ENCODE measurements at regions not wholly inside any gene's neighbourhood (a gene's known extent, or its start where the extent isn't known, plus 50 kb on each side); places are given as distances from the start of the nearest gene placed in this dataset.

- H3K27me3 ChIP-seq (ENCODE audit: control insufficient read depth, insufficient read depth, low read length) = no peaks in the 10 kb centered on the region; the same call in 1 of the 2 replicates
- H3K9me3 ChIP-seq (ENCODE audit: control insufficient read depth, insufficient read depth, low read depth, low read length) = peaks cover 23% of the 10 kb centered on the region
- H3K27ac ChIP-seq (ENCODE audit: low read depth, low read length) = no peak overlapping the region
- H3K4me3 ChIP-seq (ENCODE audit: low read depth, low read length) = no peak overlapping the region
- H3K9ac ChIP-seq (ENCODE audit: low read length) = no peak overlapping the region
- H3K4me1 ChIP-seq (ENCODE audit: control insufficient read depth, insufficient read depth, low read length) = peaks cover 19% of the 10 kb centered on the region
- no peaks in the 10 kb centered on the region for H3K36me3 ChIP-seq (ENCODE audit: control insufficient read depth, insufficient read depth, low read length)
These were observed 297.4 kb upstream of the TAS2R1 start for GRCh38 chr5:9927521-9927997.

DNA sequence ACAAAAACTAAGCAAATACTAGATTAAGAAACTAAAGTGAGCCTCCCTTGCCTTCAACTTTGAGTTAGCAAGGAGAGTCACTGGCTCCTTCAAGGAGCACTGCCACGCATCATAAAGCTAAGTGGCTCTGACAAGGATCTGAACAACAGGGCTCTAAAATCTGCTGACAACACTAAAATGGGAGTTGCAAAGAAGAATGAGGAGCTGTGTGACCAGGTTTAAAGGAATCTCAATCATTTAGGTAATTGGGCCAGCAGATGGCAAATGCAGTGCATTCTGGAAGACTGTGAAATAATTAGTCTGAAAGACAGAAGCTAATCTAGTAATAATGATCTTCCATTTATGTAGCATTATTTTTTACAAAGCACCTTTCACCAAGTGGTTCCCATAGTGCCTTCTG is 297.0 kb upstream of the TAS2R1 start:
- H3K27ac ChIP-seq (ENCODE audit: low read depth, low read length) = no peak overlapping the region
- peaks cover 19% of the 10 kb centered on the region for H3K4me1 ChIP-seq (ENCODE audit: control insufficient read depth, insufficient read depth, low read length)

DNA sequence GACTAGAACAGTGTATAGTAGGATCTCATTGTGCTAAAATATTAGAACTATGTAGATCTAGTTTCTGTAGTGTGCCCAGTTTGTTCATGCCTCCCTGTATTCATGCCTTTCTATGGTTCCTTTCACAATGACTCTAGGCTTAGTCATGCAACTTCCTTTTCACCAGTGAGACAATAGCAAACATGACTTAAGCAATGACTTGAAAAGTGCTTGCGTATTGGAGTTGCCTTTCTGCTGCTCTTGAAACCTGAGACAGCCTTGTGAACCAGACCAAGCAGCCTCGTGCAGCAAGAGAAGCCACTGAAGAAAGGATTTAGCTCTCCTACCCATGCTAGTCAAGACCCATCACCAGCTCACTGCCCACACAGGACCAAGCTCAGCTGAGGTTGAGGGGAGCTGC is 294.5 kb upstream of the TAS2R1 start:
- Histone ChIP-seq H3K36me3 (ENCODE audit: control insufficient read depth, insufficient read depth, low read length) (no peaks in the 10 kb centered on the region), H3K9me3 (ENCODE audit: control insufficient read depth, insufficient read depth, low read depth, low read length) (peaks cover 31% of the 10 kb centered on the region), H3K27me3 (ENCODE audit: control insufficient read depth, insufficient read depth, low read length) (no peaks in the 10 kb centered on the region; the same call in 1 of the 2 replicates), H3K4me3 (ENCODE audit: low read depth, low read length) (no peak overlapping the region), H3K4me1 (ENCODE audit: control insufficient read depth, insufficient read depth, low read length) (peaks cover 19% of the 10 kb centered on the region), H3K9ac (ENCODE audit: low read length) (no peak overlapping the region), H3K27ac (ENCODE audit: low read depth, low read length) (no peak overlapping the region)

More for the DNA sequence above, 297.0 kb upstream of the TAS2R1 start:
- H3K9ac ChIP-seq (ENCODE audit: low read length) = no peak overlapping the region
- H3K36me3 ChIP-seq (ENCODE audit: control insufficient read depth, insufficient read depth, low read length) = no peaks in the 10 kb centered on the region
- H3K4me3 ChIP-seq (ENCODE audit: low read depth, low read length) = no peak overlapping the region
- peaks cover 26% of the 10 kb centered on the region for H3K9me3 ChIP-seq (ENCODE audit: control insufficient read depth, insufficient read depth, low read depth, low read length)
- no peaks in the 10 kb centered on the region; the same call in 1 of the 2 replicates for H3K27me3 ChIP-seq (ENCODE audit: control insufficient read depth, insufficient read depth, low read length)

DNA sequence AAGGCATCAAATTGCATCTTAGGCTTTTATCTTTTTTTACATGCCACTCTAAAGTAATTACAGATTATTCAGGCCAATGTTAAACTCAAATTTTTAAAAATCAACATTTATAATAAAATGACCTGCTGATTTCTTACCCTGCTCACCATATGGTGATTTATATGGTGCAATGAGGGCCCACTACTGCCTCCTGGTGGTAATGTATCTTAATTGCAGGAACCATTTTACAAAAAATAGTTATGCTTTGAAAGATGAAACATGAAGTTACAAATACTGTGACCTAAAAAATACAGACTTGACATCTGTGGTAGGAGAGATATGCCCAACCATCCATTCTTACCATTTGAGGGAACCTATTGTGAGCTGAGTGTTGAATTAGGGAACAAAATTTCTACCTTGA is 292.6 kb upstream of the TAS2R1 start:
- Histone ChIP-seq H3K36me3 (ENCODE audit: control insufficient read depth, insufficient read depth, low read length) (no peaks in the 10 kb centered on the region), H3K4me1 (ENCODE audit: control insufficient read depth, insufficient read depth, low read length) (peaks cover 17% of the 10 kb centered on the region)

DNA sequence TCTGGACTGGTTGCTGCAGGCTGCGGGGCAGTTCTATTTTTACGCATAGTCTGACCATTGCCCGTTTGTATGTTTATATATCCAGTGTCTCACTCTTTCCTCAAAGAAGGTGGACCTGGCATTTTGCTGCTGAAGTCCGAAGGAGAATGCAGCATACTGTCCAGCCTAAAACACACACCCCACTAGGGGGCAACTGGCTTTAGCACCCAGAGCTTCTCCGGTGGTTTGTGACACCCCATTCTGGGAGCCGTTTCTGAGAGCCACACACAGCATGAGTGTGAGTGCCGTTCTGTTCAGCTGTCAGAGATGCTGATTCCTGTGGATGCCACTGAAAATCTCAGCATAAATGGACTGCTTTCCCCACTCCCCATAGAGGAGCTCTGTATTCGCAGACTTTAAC is 290.5 kb upstream of the TAS2R1 start:
- Histone ChIP-seq H3K4me1 (ENCODE audit: control insufficient read depth, insufficient read depth, low read length) (peaks cover 10% of the 10 kb centered on the region; the same call in 1 of the 2 replicates), H3K27me3 (ENCODE audit: control insufficient read depth, insufficient read depth, low read length) (no peaks in the 10 kb centered on the region), H3K36me3 (ENCODE audit: control insufficient read depth, insufficient read depth, low read length) (no peaks in the 10 kb centered on the region), H3K27ac (ENCODE audit: low read depth, low read length) (no peak overlapping the region), H3K9me3 (ENCODE audit: control insufficient read depth, insufficient read depth, low read depth, low read length) (peaks cover 29% of the 10 kb centered on the region), H3K9ac (ENCODE audit: low read length) (no peak overlapping the region), H3K4me3 (ENCODE audit: low read depth, low read length) (no peak overlapping the region)

More for the DNA sequence above, 292.6 kb upstream of the TAS2R1 start:
- Histone ChIP-seq H3K4me3 (ENCODE audit: low read depth, low read length) (no peak overlapping the region), H3K27me3 (ENCODE audit: control insufficient read depth, insufficient read depth, low read length) (no peaks in the 10 kb centered on the region), H3K9ac (ENCODE audit: low read length) (no peak overlapping the region), H3K9me3 (ENCODE audit: control insufficient read depth, insufficient read depth, low read depth, low read length) (peaks cover 31% of the 10 kb centered on the region), H3K27ac (ENCODE audit: low read depth, low read length) (no peak overlapping the region)

DNA sequence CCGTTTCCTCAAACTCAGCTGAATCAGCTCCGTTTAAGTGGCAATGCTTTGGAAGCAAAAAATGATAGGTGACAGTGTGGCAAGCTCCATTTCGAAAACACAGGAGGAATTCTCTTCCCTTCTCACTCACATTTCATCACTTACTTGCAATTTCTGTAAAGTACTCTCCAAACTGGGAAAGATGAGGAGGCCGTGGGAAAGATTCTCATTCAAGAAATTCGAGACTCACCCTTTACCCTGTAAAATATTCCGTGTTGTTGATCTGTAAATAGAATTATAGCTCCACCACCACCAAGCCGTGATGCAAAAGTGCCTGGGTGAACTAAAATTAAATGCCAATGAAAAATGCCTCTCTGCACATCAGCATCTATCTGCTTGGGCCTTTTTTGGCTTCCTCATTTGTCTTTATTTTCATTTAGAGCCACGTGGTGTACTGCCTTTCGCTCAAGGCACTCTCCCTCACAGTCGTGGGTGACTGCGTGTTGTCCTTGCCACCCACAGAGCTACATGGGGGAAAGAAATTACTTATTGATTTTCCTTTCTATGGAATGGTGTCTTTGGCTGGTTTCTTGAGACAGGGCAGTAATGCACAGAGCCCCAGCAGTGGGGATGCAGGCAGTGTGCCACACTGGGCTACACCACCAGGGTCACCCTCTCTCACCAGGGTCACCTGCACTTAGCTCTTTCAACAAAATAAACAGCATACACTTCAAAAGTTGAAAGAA is 289.3 kb upstream of the TAS2R1 start:
- Histone ChIP-seq H3K27me3 (ENCODE audit: control insufficient read depth, insufficient read depth, low read length) (no peaks in the 10 kb centered on the region), H3K36me3 (ENCODE audit: control insufficient read depth, insufficient read depth, low read length) (no peaks in the 10 kb centered on the region), H3K9ac (ENCODE audit: low read length) (no peak overlapping the region), H3K4me1 (ENCODE audit: control insufficient read depth, insufficient read depth, low read length) (peaks cover 5% of the 10 kb centered on the region; the same call in 1 of the 2 replicates), H3K27ac (ENCODE audit: low read depth, low read length) (no peak overlapping the region), H3K4me3 (ENCODE audit: low read depth, low read length) (no peak overlapping the region), H3K9me3 (ENCODE audit: control insufficient read depth, insufficient read depth, low read depth, low read length) (peaks cover 24% of the 10 kb centered on the region)

DNA sequence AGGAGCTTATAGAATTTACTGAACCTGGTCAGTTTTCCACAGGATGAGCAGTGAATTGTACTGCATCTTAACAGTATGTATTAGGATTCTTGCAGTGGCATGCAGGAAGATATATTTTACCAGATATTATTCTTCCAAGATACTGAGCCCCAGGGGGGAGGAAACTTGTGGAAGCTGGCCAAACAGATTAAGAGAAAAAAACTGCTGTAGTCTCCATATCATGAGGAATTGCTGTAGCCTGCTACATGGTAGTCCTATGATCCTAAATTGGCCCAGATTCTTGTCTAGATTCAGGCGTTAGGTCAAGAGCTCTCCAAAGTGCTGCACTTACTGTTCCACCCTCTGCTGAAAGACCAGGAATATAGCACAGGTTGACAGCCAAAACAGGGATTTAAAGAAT is 275.5 kb upstream of the TAS2R1 start:
- Histone ChIP-seq H3K4me3 (ENCODE audit: low read depth, low read length) (no peak overlapping the region), H3K27ac (ENCODE audit: low read depth, low read length) (no peak overlapping the region), H3K36me3 (ENCODE audit: control insufficient read depth, insufficient read depth, low read length) (no peaks in the 10 kb centered on the region), H3K9me3 (ENCODE audit: control insufficient read depth, insufficient read depth, low read depth, low read length) (no peaks in the 10 kb centered on the region), H3K4me1 (ENCODE audit: control insufficient read depth, insufficient read depth, low read length) (no peaks in the 10 kb centered on the region), H3K9ac (ENCODE audit: low read length) (no peak overlapping the region), H3K27me3 (ENCODE audit: control insufficient read depth, insufficient read depth, low read length) (no peaks in the 10 kb centered on the region)

DNA sequence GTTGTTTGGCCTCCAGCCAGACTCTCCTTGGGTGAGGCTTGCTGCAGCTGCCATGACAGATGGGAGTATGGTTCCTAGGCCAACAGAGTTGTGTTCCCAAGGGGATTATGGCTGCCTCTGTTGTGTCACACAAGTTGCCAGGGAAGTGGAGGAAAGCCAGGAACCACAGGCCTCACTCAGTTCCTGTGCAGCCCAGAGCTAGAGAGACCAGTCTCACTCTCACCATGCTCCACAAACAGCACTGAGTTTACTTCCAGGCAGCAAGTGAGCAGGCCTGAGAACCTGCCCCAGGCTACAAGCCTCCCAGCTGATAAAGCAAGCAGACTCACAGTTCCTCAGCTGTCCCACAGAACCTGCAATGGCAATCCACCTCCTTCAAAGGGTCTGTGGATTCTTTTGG is 273.6 kb upstream of the TAS2R1 start:
- H3K27me3 ChIP-seq (ENCODE audit: control insufficient read depth, insufficient read depth, low read length) = no peaks in the 10 kb centered on the region
- no peak overlapping the region for H3K9ac ChIP-seq (ENCODE audit: low read length)
- no peaks in the 10 kb centered on the region for H3K4me1 ChIP-seq (ENCODE audit: control insufficient read depth, insufficient read depth, low read length)
- no peaks in the 10 kb centered on the region for H3K36me3 ChIP-seq (ENCODE audit: control insufficient read depth, insufficient read depth, low read length)
- H3K27ac ChIP-seq (ENCODE audit: low read depth, low read length) = no peak overlapping the region
- no peaks in the 10 kb centered on the region for H3K9me3 ChIP-seq (ENCODE audit: control insufficient read depth, insufficient read depth, low read depth, low read length)
- H3K4me3 ChIP-seq (ENCODE audit: low read depth, low read length) = no peak overlapping the region

GRCh38 chr5:9898319-9898718 is 268.2 kb upstream of the TAS2R1 start:
- Histone ChIP-seq H3K27me3 (ENCODE audit: control insufficient read depth, insufficient read depth, low read length) (no peaks in the 10 kb centered on the region), H3K27ac (ENCODE audit: low read depth, low read length) (no peak overlapping the region), H3K4me1 (ENCODE audit: control insufficient read depth, insufficient read depth, low read length) (peaks cover 7% of the 10 kb centered on the region), H3K4me3 (ENCODE audit: low read depth, low read length) (no peak overlapping the region), H3K9me3 (ENCODE audit: control insufficient read depth, insufficient read depth, low read depth, low read length) (peaks cover 5% of the 10 kb centered on the region; the same call in 1 of the 2 replicates), H3K36me3 (ENCODE audit: control insufficient read depth, insufficient read depth, low read length) (no peaks in the 10 kb centered on the region), H3K9ac (ENCODE audit: low read length) (no peak overlapping the region)

DNA sequence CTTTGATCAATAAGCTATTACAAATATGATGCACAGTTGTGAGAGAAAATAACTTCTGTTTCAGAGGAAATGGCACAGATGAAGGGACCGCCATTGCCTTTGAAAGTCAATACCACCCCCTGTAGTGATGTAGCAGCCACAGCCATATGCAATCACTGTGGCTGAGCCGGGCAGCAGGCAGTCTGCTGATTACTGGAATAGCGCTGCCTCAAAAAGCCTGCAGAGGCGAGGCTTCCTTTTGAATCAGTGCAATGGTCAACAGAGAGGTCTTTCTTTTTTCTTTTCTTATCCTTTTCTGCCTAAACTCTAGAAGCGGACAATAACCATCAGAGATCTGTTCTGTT is 265.1 kb upstream of the TAS2R1 start:
- Histone ChIP-seq H3K36me3 (ENCODE audit: control insufficient read depth, insufficient read depth, low read length) (no peaks in the 10 kb centered on the region), H3K27ac (ENCODE audit: low read depth, low read length) (no peak overlapping the region), H3K4me3 (ENCODE audit: low read depth, low read length) (no peak overlapping the region), H3K4me1 (ENCODE audit: control insufficient read depth, insufficient read depth, low read length) (peaks cover 7% of the 10 kb centered on the region), H3K9me3 (ENCODE audit: control insufficient read depth, insufficient read depth, low read depth, low read length) (peaks cover 5% of the 10 kb centered on the region; the same call in 1 of the 2 replicates), H3K9ac (ENCODE audit: low read length) (no peak overlapping the region), H3K27me3 (ENCODE audit: control insufficient read depth, insufficient read depth, low read length) (no peaks in the 10 kb centered on the region)

- H3K4me1 ChIP-seq (ENCODE audit: control insufficient read depth, insufficient read depth, low read length) = peaks cover 7% of the 10 kb centered on the region
- no peak overlapping the region for H3K4me3 ChIP-seq (ENCODE audit: low read depth, low read length)
- H3K9me3 ChIP-seq (ENCODE audit: control insufficient read depth, insufficient read depth, low read depth, low read length) = peaks cover 5% of the 10 kb centered on the region; the same call in 1 of the 2 replicates
- no peaks in the 10 kb centered on the region for H3K27me3 ChIP-seq (ENCODE audit: control insufficient read depth, insufficient read depth, low read length)
- H3K27ac ChIP-seq (ENCODE audit: low read depth, low read length) = no peak overlapping the region
- H3K9ac ChIP-seq (ENCODE audit: low read length) = no peak overlapping the region
- H3K36me3 ChIP-seq (ENCODE audit: control insufficient read depth, insufficient read depth, low read length) = no peaks in the 10 kb centered on the region
These were observed 264.6 kb upstream of the TAS2R1 start for GRCh38 chr5:9894571-9895301.

Measured in HUES6 (cell line).